ENCODE measurements at regions not wholly inside any gene's neighbourhood (a gene's known extent, or its start where the extent isn't known, plus 50 kb on each side); places are given as distances from the start of the nearest gene placed in this dataset.

GRCh38 chr13:73579574-73580274, 520.9 kb downstream of the KLF5 start:
- no peak for DNase-seq (ENCODE audit: unreplicated experiment)
- TF ChIP-seq, protein P1, sequence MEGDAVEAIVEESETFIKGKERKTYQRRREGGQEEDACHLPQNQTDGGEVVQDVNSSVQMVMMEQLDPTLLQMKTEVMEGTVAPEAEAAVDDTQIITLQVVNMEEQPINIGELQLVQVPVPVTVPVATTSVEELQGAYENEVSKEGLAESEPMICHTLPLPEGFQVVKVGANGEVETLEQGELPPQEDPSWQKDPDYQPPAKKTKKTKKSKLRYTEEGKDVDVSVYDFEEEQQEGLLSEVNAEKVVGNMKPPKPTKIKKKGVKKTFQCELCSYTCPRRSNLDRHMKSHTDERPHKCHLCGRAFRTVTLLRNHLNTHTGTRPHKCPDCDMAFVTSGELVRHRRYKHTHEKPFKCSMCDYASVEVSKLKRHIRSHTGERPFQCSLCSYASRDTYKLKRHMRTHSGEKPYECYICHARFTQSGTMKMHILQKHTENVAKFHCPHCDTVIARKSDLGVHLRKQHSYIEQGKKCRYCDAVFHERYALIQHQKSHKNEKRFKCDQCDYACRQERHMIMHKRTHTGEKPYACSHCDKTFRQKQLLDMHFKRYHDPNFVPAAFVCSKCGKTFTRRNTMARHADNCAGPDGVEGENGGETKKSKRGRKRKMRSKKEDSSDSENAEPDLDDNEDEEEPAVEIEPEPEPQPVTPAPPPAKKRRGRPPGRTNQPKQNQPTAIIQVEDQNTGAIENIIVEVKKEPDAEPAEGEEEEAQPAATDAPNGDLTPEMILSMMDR (IDR thresholded peaks at IDR 0.05; ENCODE audit: unreplicated experiment) = no peak
- Mint-ChIP-seq H3K36me3 (ENCODE audit: insufficient read depth, unreplicated experiment) (no peaks in the 10 kb centered on the region), H3K27ac (ENCODE audit: low read depth, unreplicated experiment) (no peak overlapping the region), H3K9me3 (ENCODE audit: unreplicated experiment) (no peaks in the 10 kb centered on the region), H3K27me3 (ENCODE audit: insufficient read depth, unreplicated experiment) (no peaks in the 10 kb centered on the region), H3K4me3 (ENCODE audit: unreplicated experiment) (no peak overlapping the region), H3K4me1 (ENCODE audit: insufficient read depth, unreplicated experiment) (no peaks in the 10 kb centered on the region)
- intact Hi-C loops (cut with micrococcal nuclease) = no loop called here
- CTCF ChIA-PET = interaction anchor here (0.6 to 1.2 kb wide), 2 partner anchors 12 to 30 kb away, joined by 3 to 4 read pairs; no protein-coding TSS in a partner anchor
- BruUV-seq (replicated peaks) = no TSS peak
- POLR2A ChIA-PET = interaction anchor here (1.2 kb wide), 1 partner anchor 543 kb away, joined by 3 read pairs; no protein-coding TSS in a partner anchor

DNA sequence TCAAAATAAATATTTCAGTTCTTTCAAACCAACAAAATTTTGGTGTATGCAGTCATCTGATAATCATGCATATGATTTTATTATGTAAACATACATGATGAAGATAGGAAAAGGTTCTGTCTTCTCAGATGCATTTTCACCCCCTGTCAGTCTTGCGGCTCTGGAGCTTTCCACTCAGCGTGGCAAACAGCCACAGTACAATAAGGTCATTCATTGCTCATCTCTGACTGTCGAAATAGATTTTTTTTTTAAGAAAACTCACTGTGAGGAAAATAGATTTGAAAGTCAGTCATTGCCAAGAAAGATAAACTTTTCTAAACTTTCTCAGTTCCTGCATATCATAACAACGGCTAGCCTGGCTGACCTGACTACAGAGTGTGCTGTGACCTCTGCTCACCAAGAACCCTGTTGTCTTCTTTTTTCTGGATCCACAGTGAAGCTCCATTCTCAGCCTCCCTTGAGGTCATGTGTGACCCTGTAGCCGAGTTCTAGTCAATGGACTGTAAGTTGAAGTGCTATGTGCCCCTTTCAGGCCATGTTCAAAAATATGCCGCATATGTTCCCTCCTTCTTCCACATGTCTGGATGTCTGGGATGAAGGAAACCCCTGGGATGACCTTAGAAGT, 519.6 kb downstream of the KLF5 start:
- ChIA-PET POLR2A (no interaction called here), CTCF (interaction anchor here (0.6 to 1.2 kb wide), 2 partner anchors 28 to 35 kb away, joined by 3 read pairs; no protein-coding TSS in a partner anchor)
- no TSS peak for BruUV-seq (replicated peaks)

DNA sequence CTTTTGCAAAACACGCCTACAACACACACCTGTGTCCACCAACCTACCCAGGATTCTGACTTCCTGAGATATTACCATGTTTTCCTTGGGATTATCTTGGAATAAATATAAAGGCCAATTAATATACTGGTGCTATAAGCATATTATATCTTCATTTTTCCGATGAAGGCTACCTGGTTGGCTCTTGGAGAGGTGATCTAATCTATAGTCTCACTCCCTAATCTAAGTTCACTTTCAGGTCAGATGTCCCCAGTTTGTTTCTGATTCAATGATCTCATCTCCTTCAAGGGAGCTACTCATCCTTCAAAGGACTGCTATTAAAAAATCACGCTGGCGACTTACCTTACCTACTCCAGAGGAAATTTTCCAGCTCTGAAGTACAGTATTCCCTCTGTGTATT, 517.5 kb downstream of the KLF5 start:
- no TSS peak for BruUV-seq (replicated peaks)
- Mint-ChIP-seq H3K36me3 (ENCODE audit: insufficient read depth, unreplicated experiment) (no peaks in the 10 kb centered on the region), H3K4me1 (ENCODE audit: insufficient read depth, unreplicated experiment) (no peaks in the 10 kb centered on the region), H3K27me3 (ENCODE audit: insufficient read depth, unreplicated experiment) (no peaks in the 10 kb centered on the region), H3K4me3 (ENCODE audit: unreplicated experiment) (no peak overlapping the region), H3K27ac (ENCODE audit: low read depth, unreplicated experiment) (no peak overlapping the region), H3K9me3 (ENCODE audit: unreplicated experiment) (no peaks in the 10 kb centered on the region)
- no peak for DNase-seq (ENCODE audit: unreplicated experiment)
- ChIA-PET CTCF (no interaction called here), POLR2A (no interaction called here)
- TF ChIP-seq, protein P1 (IDR thresholded peaks at IDR 0.05; ENCODE audit: unreplicated experiment) = no peak
- intact Hi-C loops (cut with micrococcal nuclease) = no loop called here

More for the DNA sequence above, 519.6 kb downstream of the KLF5 start:
- Mint-ChIP-seq H3K4me1 (ENCODE audit: insufficient read depth, unreplicated experiment) (no peaks in the 10 kb centered on the region), H3K4me3 (ENCODE audit: unreplicated experiment) (no peak overlapping the region), H3K27ac (ENCODE audit: low read depth, unreplicated experiment) (no peak overlapping the region), H3K27me3 (ENCODE audit: insufficient read depth, unreplicated experiment) (no peaks in the 10 kb centered on the region), H3K9me3 (ENCODE audit: unreplicated experiment) (no peaks in the 10 kb centered on the region), H3K36me3 (ENCODE audit: insufficient read depth, unreplicated experiment) (no peaks in the 10 kb centered on the region)
- TF ChIP-seq, protein P1 (IDR thresholded peaks at IDR 0.05; ENCODE audit: unreplicated experiment) = no peak
- DNase-seq (ENCODE audit: unreplicated experiment) = peak; percentile 9
- intact Hi-C loops (cut with micrococcal nuclease) = no loop called here

DNA sequence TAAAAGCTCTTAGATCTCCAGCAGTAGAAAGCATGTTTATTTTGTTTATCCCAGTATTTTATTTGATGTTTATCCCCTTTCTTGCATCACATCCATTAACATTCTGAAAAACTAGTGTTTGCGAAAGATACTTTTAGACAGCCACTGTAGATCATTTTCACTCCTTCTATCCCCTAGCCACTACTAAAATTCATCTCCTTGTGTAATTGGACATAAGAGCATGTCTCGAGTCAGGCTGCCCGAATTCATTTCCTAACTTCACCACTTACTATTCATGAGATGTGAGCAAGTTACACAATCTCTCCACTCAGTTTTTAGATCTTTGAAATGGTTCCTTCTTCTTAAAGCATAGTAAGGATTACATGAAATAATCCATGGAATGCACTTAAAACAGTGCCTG, 514.0 kb downstream of the KLF5 start:
- H3K36me3 Mint-ChIP-seq (ENCODE audit: insufficient read depth, unreplicated experiment) = no peaks in the 10 kb centered on the region
- CTCF ChIA-PET = interaction anchor here (0.6 to 1.3 kb wide), 3 partner anchors 50 to 1581 kb away, joined by 3 read pairs; no protein-coding TSS in a partner anchor
- H3K27me3 Mint-ChIP-seq (ENCODE audit: insufficient read depth, unreplicated experiment) = no peaks in the 10 kb centered on the region
- H3K4me3 Mint-ChIP-seq (ENCODE audit: unreplicated experiment) = no peak overlapping the region
- no peaks in the 10 kb centered on the region for H3K4me1 Mint-ChIP-seq (ENCODE audit: insufficient read depth, unreplicated experiment)
- no peak for DNase-seq (ENCODE audit: unreplicated experiment)
- no TSS peak for BruUV-seq (replicated peaks)
- no peak overlapping the region for H3K27ac Mint-ChIP-seq (ENCODE audit: low read depth, unreplicated experiment)
- TF ChIP-seq, protein P1 (IDR thresholded peaks at IDR 0.05; ENCODE audit: unreplicated experiment) = no peak
- intact Hi-C loops (cut with micrococcal nuclease) = no loop called here
- H3K9me3 Mint-ChIP-seq (ENCODE audit: unreplicated experiment) = peaks cover 12% of the 10 kb centered on the region
- POLR2A ChIA-PET = interaction anchor here (0.6 to 1.2 kb wide), 2 partner anchors 34 to 496 kb away, joined by 3 to 4 read pairs; no protein-coding TSS in a partner anchor
